ENCODE measurements at regions not wholly inside any gene's neighbourhood (a gene's known extent, or its start where the extent isn't known, plus 50 kb on each side); places are given as distances from the start of the nearest gene placed in this dataset.

- no peak for TF ChIP-seq POLR2A (IDR thresholded peaks at IDR 0.05)
- TF ChIP-seq, protein P1, sequence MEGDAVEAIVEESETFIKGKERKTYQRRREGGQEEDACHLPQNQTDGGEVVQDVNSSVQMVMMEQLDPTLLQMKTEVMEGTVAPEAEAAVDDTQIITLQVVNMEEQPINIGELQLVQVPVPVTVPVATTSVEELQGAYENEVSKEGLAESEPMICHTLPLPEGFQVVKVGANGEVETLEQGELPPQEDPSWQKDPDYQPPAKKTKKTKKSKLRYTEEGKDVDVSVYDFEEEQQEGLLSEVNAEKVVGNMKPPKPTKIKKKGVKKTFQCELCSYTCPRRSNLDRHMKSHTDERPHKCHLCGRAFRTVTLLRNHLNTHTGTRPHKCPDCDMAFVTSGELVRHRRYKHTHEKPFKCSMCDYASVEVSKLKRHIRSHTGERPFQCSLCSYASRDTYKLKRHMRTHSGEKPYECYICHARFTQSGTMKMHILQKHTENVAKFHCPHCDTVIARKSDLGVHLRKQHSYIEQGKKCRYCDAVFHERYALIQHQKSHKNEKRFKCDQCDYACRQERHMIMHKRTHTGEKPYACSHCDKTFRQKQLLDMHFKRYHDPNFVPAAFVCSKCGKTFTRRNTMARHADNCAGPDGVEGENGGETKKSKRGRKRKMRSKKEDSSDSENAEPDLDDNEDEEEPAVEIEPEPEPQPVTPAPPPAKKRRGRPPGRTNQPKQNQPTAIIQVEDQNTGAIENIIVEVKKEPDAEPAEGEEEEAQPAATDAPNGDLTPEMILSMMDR (IDR thresholded peaks at IDR 0.05): no peak
Measured at GRCh38 chr2:145725876-145726275, 1206.0 kb upstream of the ZEB2 start.
